ENCODE measurements at regions not wholly inside any gene's neighbourhood (a gene's known extent, or its start where the extent isn't known, plus 50 kb on each side); places are given as distances from the start of the nearest gene placed in this dataset.
A peak's percentile ranks its signal among the peaks of the same experiment; 100 is the strongest.
"Not testable (repeated sequence)": the region's sequence is repeated elsewhere in the genome, so short reads cannot be mapped to it uniquely, and the experiment has no call there.

DNA sequence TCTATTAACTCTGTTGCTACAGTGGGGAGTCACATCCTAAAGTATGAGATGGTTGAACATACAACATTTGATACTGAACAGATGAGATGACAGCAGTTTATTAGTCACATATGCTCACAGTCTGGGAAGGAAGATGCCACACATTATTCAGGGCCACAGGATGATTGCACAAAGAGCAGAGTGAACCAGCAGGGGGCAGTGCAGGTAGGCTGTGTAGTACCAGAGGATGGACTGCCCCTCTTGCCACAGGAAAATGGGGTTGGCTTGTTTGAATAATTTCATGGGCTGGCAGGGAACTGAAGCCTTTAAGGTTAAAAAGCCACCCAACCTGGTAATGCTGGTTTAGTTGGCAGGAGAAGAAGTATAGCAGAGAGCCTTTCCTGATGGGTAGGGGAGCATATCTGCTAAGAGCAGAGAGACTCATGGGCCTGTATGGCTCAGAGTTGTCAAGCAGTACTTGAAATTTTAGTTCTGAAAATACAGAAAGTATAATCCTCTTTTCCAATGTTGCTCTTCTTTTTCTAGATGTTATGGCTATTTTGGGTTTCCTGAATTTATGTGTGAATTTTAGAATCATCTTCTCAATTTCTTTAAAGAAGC lies 180.4 kb upstream of the B3GAT1 start:
- Mint-ChIP-seq H3K9me3 (ENCODE audit: unreplicated experiment) (no peaks in the 10 kb centered on the region), H3K27me3 (ENCODE audit: low read depth, unreplicated experiment) (peaks cover 52% of the 10 kb centered on the region), H3K4me1 (ENCODE audit: low read depth, unreplicated experiment) (no peaks in the 10 kb centered on the region), H3K4me3 (ENCODE audit: unreplicated experiment) (no peak overlapping the region), H3K36me3 (ENCODE audit: low read depth, unreplicated experiment) (no peaks in the 10 kb centered on the region), H3K27ac (ENCODE audit: unreplicated experiment) (no peak overlapping the region)
- Histone ChIP-seq H3K4me2 (ENCODE audit: low read length) (no peak overlapping the region), H3K27me3 (ENCODE audit: insufficient read depth, low read length) (no peaks in the 10 kb centered on the region), H3K4me3 (ENCODE audit: insufficient read depth, low read depth, low read length) (no peak overlapping the region), H3K9me3 (ENCODE audit: insufficient read depth, low read depth, low read length) (no peaks in the 10 kb centered on the region), H3K4me1 (ENCODE audit: insufficient read depth, low read length) (no peaks in the 10 kb centered on the region), H3K36me3 (ENCODE audit: insufficient read depth, low read length) (no peaks in the 10 kb centered on the region), H3K27ac (ENCODE audit: low read depth, low read length) (no peak overlapping the region), H3K9ac (ENCODE audit: low read length) (no peak overlapping the region), H2AFZ (ENCODE audit: low read depth, low read length) (no peak overlapping the region), H3K79me2 (ENCODE audit: insufficient read depth, low read length) (no peaks in the 10 kb centered on the region), H4K20me1 (ENCODE audit: insufficient read depth, low read length) (no peaks in the 10 kb centered on the region)
- FAIRE-seq = no peak
- DNase-seq (ENCODE audit: low read depth) = no peak
- no peak for TF ChIP-seq EZH2 (IDR thresholded peaks at IDR 0.05; ENCODE audit: insufficient read depth, low read length)
- TF ChIP-seq, protein P1, sequence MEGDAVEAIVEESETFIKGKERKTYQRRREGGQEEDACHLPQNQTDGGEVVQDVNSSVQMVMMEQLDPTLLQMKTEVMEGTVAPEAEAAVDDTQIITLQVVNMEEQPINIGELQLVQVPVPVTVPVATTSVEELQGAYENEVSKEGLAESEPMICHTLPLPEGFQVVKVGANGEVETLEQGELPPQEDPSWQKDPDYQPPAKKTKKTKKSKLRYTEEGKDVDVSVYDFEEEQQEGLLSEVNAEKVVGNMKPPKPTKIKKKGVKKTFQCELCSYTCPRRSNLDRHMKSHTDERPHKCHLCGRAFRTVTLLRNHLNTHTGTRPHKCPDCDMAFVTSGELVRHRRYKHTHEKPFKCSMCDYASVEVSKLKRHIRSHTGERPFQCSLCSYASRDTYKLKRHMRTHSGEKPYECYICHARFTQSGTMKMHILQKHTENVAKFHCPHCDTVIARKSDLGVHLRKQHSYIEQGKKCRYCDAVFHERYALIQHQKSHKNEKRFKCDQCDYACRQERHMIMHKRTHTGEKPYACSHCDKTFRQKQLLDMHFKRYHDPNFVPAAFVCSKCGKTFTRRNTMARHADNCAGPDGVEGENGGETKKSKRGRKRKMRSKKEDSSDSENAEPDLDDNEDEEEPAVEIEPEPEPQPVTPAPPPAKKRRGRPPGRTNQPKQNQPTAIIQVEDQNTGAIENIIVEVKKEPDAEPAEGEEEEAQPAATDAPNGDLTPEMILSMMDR (IDR thresholded peaks at IDR 0.05; ENCODE audit: insufficient read depth, low read depth, low read length) = peak; percentile 12

DNA sequence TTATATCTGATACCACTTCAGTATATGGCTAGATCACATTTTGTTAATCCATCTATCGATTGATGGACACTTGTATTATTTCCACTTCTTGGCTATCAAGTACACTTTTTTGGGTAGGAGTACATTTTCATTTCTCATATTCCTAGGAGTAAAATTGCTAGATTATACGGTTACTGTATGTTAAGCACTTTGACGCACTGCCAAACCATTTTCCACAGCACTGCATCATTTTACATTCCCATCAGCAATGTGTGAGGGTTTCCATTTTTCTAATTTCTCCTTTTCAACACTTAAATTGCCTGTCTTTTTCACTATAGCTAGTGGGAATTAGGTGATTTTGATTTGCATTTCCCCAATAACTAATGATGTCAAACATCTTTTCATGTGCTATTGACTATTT lies 179.3 kb upstream of the B3GAT1 start:
- Mint-ChIP-seq H3K4me3 (ENCODE audit: unreplicated experiment) (no peak overlapping the region), H3K27me3 (ENCODE audit: low read depth, unreplicated experiment) (peaks cover 59% of the 10 kb centered on the region), H3K36me3 (ENCODE audit: low read depth, unreplicated experiment) (no peaks in the 10 kb centered on the region), H3K4me1 (ENCODE audit: low read depth, unreplicated experiment) (no peaks in the 10 kb centered on the region), H3K27ac (ENCODE audit: unreplicated experiment) (no peak overlapping the region), H3K9me3 (ENCODE audit: unreplicated experiment) (no peaks in the 10 kb centered on the region)
- no peaks in the 10 kb centered on the region for H3K79me2 ChIP-seq (ENCODE audit: insufficient read depth, low read length)
- H3K36me3 ChIP-seq (ENCODE audit: insufficient read depth, low read length) = no peaks in the 10 kb centered on the region
- DNase-seq (ENCODE audit: low read depth) (no peak), FAIRE-seq (no peak)
- H3K4me2 ChIP-seq (ENCODE audit: low read length) = no peak overlapping the region
- no peak overlapping the region for H3K9ac ChIP-seq (ENCODE audit: low read length)
- no peaks in the 10 kb centered on the region for H3K4me1 ChIP-seq (ENCODE audit: insufficient read depth, low read length)
- H3K4me3 ChIP-seq (ENCODE audit: insufficient read depth, low read depth, low read length) = no peak overlapping the region
- TF ChIP-seq, protein P1 (IDR thresholded peaks at IDR 0.05; ENCODE audit: insufficient read depth, low read depth, low read length) = no peak
- no peak for TF ChIP-seq EZH2 (IDR thresholded peaks at IDR 0.05; ENCODE audit: insufficient read depth, low read length)
- H3K9me3 ChIP-seq (ENCODE audit: insufficient read depth, low read depth, low read length) = no peaks in the 10 kb centered on the region
- no peaks in the 10 kb centered on the region for H4K20me1 ChIP-seq (ENCODE audit: insufficient read depth, low read length)
- no peak overlapping the region for H2AFZ ChIP-seq (ENCODE audit: low read depth, low read length)
- H3K27me3 ChIP-seq (ENCODE audit: insufficient read depth, low read length) = no peaks in the 10 kb centered on the region
- no peak overlapping the region for H3K27ac ChIP-seq (ENCODE audit: low read depth, low read length)

DNA sequence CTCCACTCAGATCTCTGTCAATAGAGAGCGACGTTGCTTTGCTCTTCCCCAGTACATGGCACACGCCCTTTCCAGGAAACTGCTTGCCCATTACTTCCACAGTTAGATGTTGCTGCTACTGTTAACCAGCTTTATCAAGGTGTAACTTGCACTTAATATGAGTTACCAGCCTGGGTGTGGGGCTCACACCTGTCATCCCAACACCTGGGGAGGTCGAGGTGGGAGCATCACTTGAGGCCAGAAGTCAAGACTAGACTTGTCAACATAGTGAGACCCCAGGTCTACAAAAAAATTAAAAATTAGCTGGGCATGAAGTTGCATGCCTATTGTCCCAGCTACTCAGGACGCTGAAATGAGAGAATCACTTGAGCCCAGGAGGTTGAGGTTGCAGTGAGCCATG lies 177.1 kb upstream of the B3GAT1 start:
- H3K4me2 ChIP-seq (ENCODE audit: low read length) = no peak overlapping the region
- no peak overlapping the region for H3K9ac ChIP-seq (ENCODE audit: low read length)
- no peaks in the 10 kb centered on the region for H3K36me3 ChIP-seq (ENCODE audit: insufficient read depth, low read length)
- Mint-ChIP-seq H3K9me3 (ENCODE audit: unreplicated experiment) (no peaks in the 10 kb centered on the region), H3K4me3 (ENCODE audit: unreplicated experiment) (no peak overlapping the region), H3K4me1 (ENCODE audit: low read depth, unreplicated experiment) (no peaks in the 10 kb centered on the region), H3K36me3 (ENCODE audit: low read depth, unreplicated experiment) (no peaks in the 10 kb centered on the region), H3K27ac (ENCODE audit: unreplicated experiment) (no peak overlapping the region), H3K27me3 (ENCODE audit: low read depth, unreplicated experiment) (peaks cover 50% of the 10 kb centered on the region)
- TF ChIP-seq, protein P1 (IDR thresholded peaks at IDR 0.05; ENCODE audit: insufficient read depth, low read depth, low read length) = no peak
- TF ChIP-seq EZH2 (IDR thresholded peaks at IDR 0.05; ENCODE audit: insufficient read depth, low read length) = no peak
- H3K27me3 ChIP-seq (ENCODE audit: insufficient read depth, low read length) = no peaks in the 10 kb centered on the region
- H3K4me1 ChIP-seq (ENCODE audit: insufficient read depth, low read length) = no peaks in the 10 kb centered on the region
- no peak overlapping the region for H3K4me3 ChIP-seq (ENCODE audit: insufficient read depth, low read depth, low read length)
- no peak overlapping the region for H2AFZ ChIP-seq (ENCODE audit: low read depth, low read length)
- FAIRE-seq (no peak), DNase-seq (ENCODE audit: low read depth) (no peak)
- H3K9me3 ChIP-seq (ENCODE audit: insufficient read depth, low read depth, low read length) = no peaks in the 10 kb centered on the region
- H3K79me2 ChIP-seq (ENCODE audit: insufficient read depth, low read length) = no peaks in the 10 kb centered on the region
- H3K27ac ChIP-seq (ENCODE audit: low read depth, low read length) = no peak overlapping the region
- H4K20me1 ChIP-seq (ENCODE audit: insufficient read depth, low read length) = no peaks in the 10 kb centered on the region

DNA sequence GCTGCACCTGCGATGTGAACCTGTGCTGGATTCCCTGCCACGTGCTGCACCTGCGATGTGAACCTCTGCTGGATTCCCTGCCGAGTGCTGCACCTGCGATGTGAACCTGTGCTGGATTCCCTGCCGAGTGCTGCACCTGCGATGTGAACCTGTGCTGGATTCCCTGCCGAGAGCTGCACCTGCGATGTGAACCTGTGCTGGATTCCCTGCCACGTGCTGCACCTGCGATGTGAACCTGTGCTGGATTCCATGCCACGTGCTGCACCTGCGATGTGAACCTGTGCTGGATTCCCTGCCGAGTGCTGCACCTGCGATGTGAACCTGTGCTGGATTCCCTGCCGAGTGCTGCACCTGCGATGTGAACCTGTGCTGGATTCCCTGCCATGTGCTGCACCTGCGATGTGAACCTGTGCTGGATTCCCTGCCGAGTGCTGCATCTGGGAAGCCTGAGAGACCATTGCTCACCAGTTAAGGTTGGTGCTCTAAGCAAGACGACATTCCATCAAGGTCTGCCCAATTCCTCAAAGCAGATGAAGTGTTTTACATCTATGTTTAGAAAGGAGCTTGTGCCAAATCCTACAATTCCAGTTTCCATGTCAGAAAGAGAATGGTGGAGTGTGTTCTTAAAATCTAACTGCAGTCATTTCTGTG lies 176.5 kb upstream of the B3GAT1 start:
- H3K36me3 ChIP-seq (ENCODE audit: insufficient read depth, low read length); H3K4me3 ChIP-seq (ENCODE audit: insufficient read depth, low read depth, low read length); H3K9me3 ChIP-seq (ENCODE audit: insufficient read depth, low read depth, low read length); H3K9me3 Mint-ChIP-seq (ENCODE audit: unreplicated experiment); H3K36me3 Mint-ChIP-seq (ENCODE audit: low read depth, unreplicated experiment); H3K79me2 ChIP-seq (ENCODE audit: insufficient read depth, low read length); FAIRE-seq; H3K4me3 Mint-ChIP-seq (ENCODE audit: unreplicated experiment); H3K4me1 ChIP-seq (ENCODE audit: insufficient read depth, low read length); H3K9ac ChIP-seq (ENCODE audit: low read length); DNase-seq (ENCODE audit: low read depth); H3K27me3 ChIP-seq (ENCODE audit: insufficient read depth, low read length); H3K27ac Mint-ChIP-seq (ENCODE audit: unreplicated experiment); H2AFZ ChIP-seq (ENCODE audit: low read depth, low read length); H3K27ac ChIP-seq (ENCODE audit: low read depth, low read length); H3K4me1 Mint-ChIP-seq (ENCODE audit: low read depth, unreplicated experiment); H3K4me2 ChIP-seq (ENCODE audit: low read length); H4K20me1 ChIP-seq (ENCODE audit: insufficient read depth, low read length): not testable (repeated sequence)
- H3K27me3 Mint-ChIP-seq (ENCODE audit: low read depth, unreplicated experiment) = peaks cover 53% of the 10 kb centered on the region

Data from astrocyte (in vitro differentiated cells and primary cell).